Gastrocnemius medialis (tissue), 4 donors: ENCODE measurements at regions not wholly inside any gene's neighbourhood (a gene's known extent, or its start where the extent isn't known, plus 50 kb on each side); places are given as distances from the start of the nearest gene placed in this dataset.

Experiments used
- ATAC-seq, 2 donors: fragments of 150-250 bp; one replicate each; pipeline ENCODE4 v1.9.1; 2016
- DNase-seq, 2 donors: peaks; one replicate each; pipeline ENCODE4 v3.0.0-alpha.2; 2019
- H3K27ac ChIP-seq, 4 donors: fragments of 200-600 bp; sonication (generic); 1 replicate in 1 of 4; 2 replicates in 3 of 4; pipeline ENCODE4 v1.5.1; 2016 to 2018; ENCODE audit warnings: mild to moderate bottlenecking in 2 of 4, moderate library complexity in 1 of 4
- H3K27me3 ChIP-seq, 3 donors: fragments of 200-600 bp; sonication (generic) in 2 of 3; 1 replicate in 1 of 3; 2 replicates in 2 of 3; pipeline versions ENCODE4 v1.5.1 to v1.6.0; 2016 to 2019; ENCODE audit warnings: mild to moderate bottlenecking in 1 of 3, moderate library complexity in 1 of 3
- H3K36me3 ChIP-seq, 2 donors: fragments of 200-600 bp; sonication (generic) in 1 of 2; one replicate each; pipeline ENCODE4 v1.5.1; 2017 to 2018
- H3K4me1 ChIP-seq, 2 donors: fragments of 200-600 bp; sonication (generic) in 1 of 2; one replicate each; pipeline ENCODE4 v1.5.1; 2016 to 2017; ENCODE audit warnings: mild to moderate bottlenecking in 2 of 2
- H3K4me3 ChIP-seq, 4 donors: fragments of 200-600 bp; sonication (generic) in 3 of 4; 1 replicate in 1 of 4; 2 replicates in 3 of 4; pipeline ENCODE4 v1.5.1; 2016 to 2019; ENCODE audit warnings: mild to moderate bottlenecking in 2 of 4
- H3K9me3 ChIP-seq, 3 donors: fragments of 200-600 bp; sonication (generic) in 2 of 3; 1 replicate in 1 of 3; 2 replicates in 2 of 3; pipeline ENCODE4 v1.5.1; 2016 to 2019
- CTCF ChIP-seq, 5 experiments: fragments of 450-650 bp in 3 of 5; fragments of 200-600 bp in 2 of 5; sonication (generic) in 2 of 5; IDR thresholded peaks in 4 of 5; conservative IDR thresholded peaks in 1 of 5; 1 replicate in 4 of 5; 2 replicates in 1 of 5; pipeline ENCODE4 v1.5.1; 2016 to 2019; ENCODE audit warnings: antibody characterized with exemption in 5 of 5, mild to moderate bottlenecking in 3 of 5, moderate library complexity in 3 of 5
- POLR2A ChIP-seq, 2 donors: fragments of 450-650 bp; IDR thresholded peaks; one replicate each; pipeline ENCODE4 v1.6.1; 2017; ENCODE audit warnings: antibody characterized with exemption in 2 of 2, mild to moderate bottlenecking in 2 of 2, moderate library complexity in 2 of 2
- in situ Hi-C, 4 donors: fragments of 200-750 bp; cut with MboI; loops; one replicate each; pipeline versions ENCODE4 v1.15.0 to v1.8.0; 2017; ENCODE audit warnings: low sequenced_read_pairs in 4 of 4
- intact Hi-C: fragments of 100-400 bp; cut with DNase I; formaldehyde crosslinking; loops from one replicate; pipeline ENCODE4 v1.15.1; 2023; ENCODE audit warnings: low total_unique reads

- intact Hi-C loops = no loop called here
These were observed 63.0 kb upstream of the THY1 start for GRCh38 chr11:119486016-119486415.

GRCh38 chr11:119484741-119485605 is 62.0 kb upstream of the THY1 start:
- in situ Hi-C loops (loop anchor here (5.0 to 25.0 kb wide), 5 partner anchors 47 to 627 kb away; partner anchors contain the start of gene NECTIN1 (in 2 of the 4)), intact Hi-C loops (no loop called here)
- H3K27ac ChIP-seq = no peak overlapping the region
- peaks cover 0 to 7% (median 0%) of the 10 kb centered on the region in 3 donors for H3K27me3 ChIP-seq
- no peak for ATAC-seq
- peaks cover 0 to 4% of the 10 kb centered on the region in 2 donors for H3K4me1 ChIP-seq
- no peak for DNase-seq
- H3K4me3 ChIP-seq = no peak overlapping the region
- no peaks in the 10 kb centered on the region for H3K9me3 ChIP-seq
- TF ChIP-seq POLR2A (IDR thresholded peaks at IDR 0.05) = no peak
- no peak for TF ChIP-seq CTCF (IDR thresholded peaks at IDR 0.05 in 4 of 5, conservative IDR thresholded peaks at IDR 0.05 in 1 of 5)
- H3K36me3 ChIP-seq = no peaks in the 10 kb centered on the region

More at GRCh38 chr11:119486016-119486415, 63.0 kb upstream of the THY1 start:
- ATAC-seq (no peak), DNase-seq (no peak)
- Histone ChIP-seq H3K27me3 (peaks cover 0 to 7% (median 0%) of the 10 kb centered on the region in 3 donors), H3K36me3 (no peaks in the 10 kb centered on the region), H3K27ac (no peak overlapping the region), H3K4me1 (peaks cover 0 to 4% of the 10 kb centered on the region in 2 donors), H3K9me3 (no peaks in the 10 kb centered on the region), H3K4me3 (no peak overlapping the region)
- in situ Hi-C loops = loop anchor here (10.0 to 25.0 kb wide), 4 partner anchors 49 to 626 kb away; partner anchors contain the start of gene NECTIN1 (in 2 of the 4)
- no peak for TF ChIP-seq CTCF (IDR thresholded peaks at IDR 0.05 in 4 of 5, conservative IDR thresholded peaks at IDR 0.05 in 1 of 5)
- TF ChIP-seq POLR2A (IDR thresholded peaks at IDR 0.05) = no peak

GRCh38 chr11:119483881-119484371 is 61.0 kb upstream of the THY1 start:
- peaks cover 0 to 4% of the 10 kb centered on the region in 2 donors for H3K4me1 ChIP-seq
- no peaks in the 10 kb centered on the region for H3K36me3 ChIP-seq
- peaks cover 0 to 7% (median 0%) of the 10 kb centered on the region in 3 donors for H3K27me3 ChIP-seq
- DNase-seq (no peak), ATAC-seq (no peak)
- no peak overlapping the region for H3K4me3 ChIP-seq
- no peak overlapping the region for H3K27ac ChIP-seq
- TF ChIP-seq POLR2A (IDR thresholded peaks at IDR 0.05) = no peak
- no peak for TF ChIP-seq CTCF (IDR thresholded peaks at IDR 0.05 in 4 of 5, conservative IDR thresholded peaks at IDR 0.05 in 1 of 5)
- H3K9me3 ChIP-seq = no peaks in the 10 kb centered on the region
- in situ Hi-C loops (loop anchor here (5.0 to 25.0 kb wide), 5 partner anchors 48 to 628 kb away; partner anchors contain the start of gene NECTIN1 (in 2 of the 4)), intact Hi-C loops (no loop called here)

- peaks cover 0 to 2% (median 0%) of the 10 kb centered on the region in 3 donors for H3K27me3 ChIP-seq
- TF ChIP-seq CTCF (IDR thresholded peaks at IDR 0.05 in 4 of 5, conservative IDR thresholded peaks at IDR 0.05 in 1 of 5) = no peak
- TF ChIP-seq POLR2A (IDR thresholded peaks at IDR 0.05) = no peak
- DNase-seq = no peak
- H3K27ac ChIP-seq = no peak overlapping the region
- in situ Hi-C loops = loop anchor here (5.0 to 25.0 kb wide), 5 partner anchors 49 to 629 kb away; partner anchors contain the start of gene NECTIN1 (in 2 of the 4)
- H3K4me1 ChIP-seq = peaks cover 0 to 4% of the 10 kb centered on the region in 2 donors
- ATAC-seq = no peak
- no peaks in the 10 kb centered on the region for H3K9me3 ChIP-seq
- intact Hi-C loops = no loop called here
- no peak overlapping the region for H3K4me3 ChIP-seq
- no peaks in the 10 kb centered on the region for H3K36me3 ChIP-seq
These were observed 60.4 kb upstream of the THY1 start for GRCh38 chr11:119483341-119483880.
